Gastroesophageal sphincter (tissue), 4 donors: ENCODE measurements at regions not wholly inside any gene's neighbourhood (a gene's known extent, or its start where the extent isn't known, plus 50 kb on each side); places are given as distances from the start of the nearest gene placed in this dataset.

Experiments used
- ATAC-seq: fragments of 150-250 bp; one replicate; pipeline ENCODE4 v1.9.1; 2016; ENCODE audit warnings: mild to moderate bottlenecking, moderate library complexity
- H3K27ac ChIP-seq, 4 donors: fragments of 200-600 bp; sonication (generic) in 3 of 4; 1 replicate in 3 of 4; 2 replicates in 1 of 4; pipeline ENCODE4 v1.5.1; 2016 to 2019
- H3K27me3 ChIP-seq: fragments of 200-600 bp; sonication (generic); one replicate; pipeline ENCODE4 v1.5.1; 2019
- H3K36me3 ChIP-seq, 2 donors: fragments of 200-600 bp; sonication (generic); one replicate each; pipeline ENCODE4 v1.5.1; 2019; ENCODE audit warnings: control low read depth in 1 of 2
- H3K4me1 ChIP-seq, 3 donors: fragments of 200-600 bp; sonication (generic); 1 replicate in 2 of 3; 2 replicates in 1 of 3; pipeline ENCODE4 v1.5.1; 2016 to 2019; ENCODE audit warnings: control low read depth in 2 of 3
- H3K4me3 ChIP-seq, 2 donors: fragments of 200-600 bp; sonication (generic); one replicate each; pipeline ENCODE4 v1.5.1; 2019; ENCODE audit warnings: mild to moderate bottlenecking in 1 of 2, moderate library complexity in 1 of 2
- H3K9me3 ChIP-seq, 3 donors: fragments of 200-600 bp; sonication (generic); one replicate each; pipeline ENCODE4 v1.5.1; 2017 to 2019; ENCODE audit warnings: control low read depth in 2 of 3
- EP300 ChIP-seq: sonication (generic); formaldehyde crosslinking; IDR thresholded peaks from one replicate; pipeline ENCODE4 v1.6.1; 2017; ENCODE audit warnings: antibody characterized with exemption, mild to moderate bottlenecking
- POLR2A ChIP-seq, 2 donors: fragments of 450-650 bp; IDR thresholded peaks; one replicate each; pipeline ENCODE4 v1.6.1; 2017; ENCODE audit warnings: antibody characterized with exemption in 2 of 2, mild to moderate bottlenecking in 2 of 2, moderate library complexity in 1 of 2
- POLR2AphosphoS5 ChIP-seq: sonication (generic); formaldehyde crosslinking; IDR thresholded peaks from one replicate; pipeline ENCODE4 v1.6.1; 2017; ENCODE audit warnings: antibody characterized with exemption
- WGBS, 2 donors: methylation state at CpG; one replicate each; pipeline ENCODE4 v1.1.5; 2018; ENCODE audit warnings: low coverage in 1 of 2; 5-methylcytosine and 5-hydroxymethylcytosine counted together
- TF ChIP-seq, protein P1 (sequence below), 4 experiments: fragments of 200-600 bp in 2 of 4; fragments of 450-650 bp in 2 of 4; sonication (generic) in 1 of 4; IDR thresholded peaks; one replicate each; pipeline ENCODE4 v1.5.1; 2017 to 2019; ENCODE audit warnings: antibody characterized with exemption in 4 of 4, mild to moderate bottlenecking in 2 of 4, moderate library complexity in 2 of 4

DNA sequence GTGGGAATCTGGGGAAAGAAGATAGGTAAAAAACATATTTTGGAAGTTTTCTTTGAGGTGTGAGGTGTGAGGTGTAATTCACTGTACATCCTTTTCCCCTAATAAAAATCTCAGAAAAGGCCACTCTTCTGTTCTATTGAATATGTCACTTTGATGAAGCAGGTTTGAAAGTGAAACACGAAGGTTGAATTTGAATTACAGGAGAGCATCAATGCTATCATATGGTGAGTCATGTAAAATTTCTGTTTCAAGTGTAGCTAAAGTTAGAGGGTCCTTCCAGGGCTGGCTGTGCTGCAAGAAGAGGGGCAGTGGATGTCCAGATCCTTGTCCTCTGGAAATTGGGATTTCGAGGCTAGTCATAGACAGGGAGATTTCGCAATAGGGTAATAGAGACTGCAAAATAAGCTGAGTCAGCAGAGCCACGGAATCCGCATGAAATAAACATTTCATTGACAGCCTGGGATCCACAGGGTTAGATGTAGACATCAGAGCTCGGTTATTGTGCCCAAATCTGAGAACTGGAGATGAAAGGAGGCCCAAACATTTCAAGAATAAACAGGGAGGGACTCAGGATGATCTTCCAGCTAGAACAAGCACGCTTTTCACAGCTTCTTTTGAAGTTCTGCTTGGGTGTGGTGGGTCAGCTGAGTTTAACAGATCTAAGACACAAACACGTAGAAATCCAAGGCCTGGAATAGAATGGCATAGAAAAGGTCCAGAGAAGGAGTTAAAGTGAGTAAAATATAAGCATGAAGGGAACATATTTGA lies 194.4 kb upstream of the CDKN2B start:
- Histone ChIP-seq H3K36me3 (no peaks in the 10 kb centered on the region), H3K27ac (no peak overlapping the region), H3K4me3 (no peak overlapping the region), H3K27me3 (peaks cover 7% of the 10 kb centered on the region), H3K9me3 (no peaks in the 10 kb centered on the region), H3K4me1 (no peaks in the 10 kb centered on the region)
- 48 to 51% methylated on average over 8 of the region's 8 CpGs for WGBS, 2 donors
- TF ChIP-seq EP300 (no peak), POLR2AphosphoS5 (no peak), POLR2A (IDR thresholded peaks at IDR 0.05) (no peak)
- TF ChIP-seq, protein P1, sequence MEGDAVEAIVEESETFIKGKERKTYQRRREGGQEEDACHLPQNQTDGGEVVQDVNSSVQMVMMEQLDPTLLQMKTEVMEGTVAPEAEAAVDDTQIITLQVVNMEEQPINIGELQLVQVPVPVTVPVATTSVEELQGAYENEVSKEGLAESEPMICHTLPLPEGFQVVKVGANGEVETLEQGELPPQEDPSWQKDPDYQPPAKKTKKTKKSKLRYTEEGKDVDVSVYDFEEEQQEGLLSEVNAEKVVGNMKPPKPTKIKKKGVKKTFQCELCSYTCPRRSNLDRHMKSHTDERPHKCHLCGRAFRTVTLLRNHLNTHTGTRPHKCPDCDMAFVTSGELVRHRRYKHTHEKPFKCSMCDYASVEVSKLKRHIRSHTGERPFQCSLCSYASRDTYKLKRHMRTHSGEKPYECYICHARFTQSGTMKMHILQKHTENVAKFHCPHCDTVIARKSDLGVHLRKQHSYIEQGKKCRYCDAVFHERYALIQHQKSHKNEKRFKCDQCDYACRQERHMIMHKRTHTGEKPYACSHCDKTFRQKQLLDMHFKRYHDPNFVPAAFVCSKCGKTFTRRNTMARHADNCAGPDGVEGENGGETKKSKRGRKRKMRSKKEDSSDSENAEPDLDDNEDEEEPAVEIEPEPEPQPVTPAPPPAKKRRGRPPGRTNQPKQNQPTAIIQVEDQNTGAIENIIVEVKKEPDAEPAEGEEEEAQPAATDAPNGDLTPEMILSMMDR (IDR thresholded peaks at IDR 0.05): no peak
- ATAC-seq: no peak

DNA sequence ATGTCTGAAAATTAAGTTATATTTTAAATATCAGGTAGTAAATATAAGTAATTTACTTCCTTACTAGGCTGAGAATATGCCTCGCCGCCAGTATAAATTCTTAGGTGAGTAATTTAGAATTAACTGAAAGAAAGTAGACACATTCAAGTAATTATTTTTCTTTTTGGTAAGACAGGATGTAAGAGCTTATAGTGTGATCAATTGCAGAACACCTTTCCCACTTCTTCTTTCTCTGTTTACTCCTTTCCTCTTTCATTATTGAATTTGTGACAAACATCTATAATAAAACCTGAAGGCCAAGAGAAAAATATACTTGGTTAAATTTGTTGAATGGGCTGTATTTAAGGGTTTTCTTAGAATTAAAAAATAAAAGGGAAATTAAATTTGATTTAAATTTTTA lies 195.1 kb upstream of the CDKN2B start:
- 72 to 90% methylated on average over 2 of the region's 2 CpGs for WGBS, 2 donors
- TF ChIP-seq POLR2A (IDR thresholded peaks at IDR 0.05) (no peak), POLR2AphosphoS5 (no peak), EP300 (no peak)
- TF ChIP-seq, protein P1 (IDR thresholded peaks at IDR 0.05): no peak
- H3K9me3 ChIP-seq: no peaks in the 10 kb centered on the region
- H3K27ac ChIP-seq: no peak overlapping the region
- no peaks in the 10 kb centered on the region for H3K4me1 ChIP-seq
- H3K4me3 ChIP-seq: no peak overlapping the region
- H3K36me3 ChIP-seq: no peaks in the 10 kb centered on the region
- no peak for ATAC-seq
- H3K27me3 ChIP-seq: peaks cover 7% of the 10 kb centered on the region

DNA sequence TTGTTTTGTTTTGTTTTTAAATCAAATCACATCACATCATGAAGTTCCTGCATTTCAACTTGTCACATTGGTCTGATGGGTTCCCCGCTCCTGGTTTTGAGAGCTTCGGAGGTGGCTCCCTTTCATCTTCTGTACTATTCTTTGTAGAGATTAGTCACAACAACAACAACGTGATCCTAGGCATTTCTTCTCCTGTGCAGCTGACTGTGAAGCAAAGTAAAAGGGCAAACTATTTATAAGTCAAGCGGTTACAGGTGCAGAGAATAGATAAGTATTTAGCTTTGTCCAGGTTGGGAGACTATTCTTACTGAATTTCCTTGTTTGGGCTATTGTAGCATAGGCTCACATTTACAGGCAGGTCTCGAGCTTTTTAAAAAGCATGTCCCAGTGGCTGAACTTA lies 197.7 kb upstream of the CDKN2B start:
- Histone ChIP-seq H3K9me3 (no peaks in the 10 kb centered on the region), H3K4me1 (peaks cover 0 to under 1% (median 0%) of the 10 kb centered on the region in 3 donors), H3K4me3 (no peak overlapping the region), H3K27me3 (no peaks in the 10 kb centered on the region), H3K27ac (no peak overlapping the region), H3K36me3 (no peaks in the 10 kb centered on the region)
- 72 to 80% methylated on average over 4 to 5 of the region's 5 CpGs for WGBS, 2 donors
- TF ChIP-seq EP300 (no peak), POLR2AphosphoS5 (no peak), POLR2A (IDR thresholded peaks at IDR 0.05) (no peak)
- TF ChIP-seq, protein P1 (IDR thresholded peaks at IDR 0.05): no peak
- no peak for ATAC-seq

DNA sequence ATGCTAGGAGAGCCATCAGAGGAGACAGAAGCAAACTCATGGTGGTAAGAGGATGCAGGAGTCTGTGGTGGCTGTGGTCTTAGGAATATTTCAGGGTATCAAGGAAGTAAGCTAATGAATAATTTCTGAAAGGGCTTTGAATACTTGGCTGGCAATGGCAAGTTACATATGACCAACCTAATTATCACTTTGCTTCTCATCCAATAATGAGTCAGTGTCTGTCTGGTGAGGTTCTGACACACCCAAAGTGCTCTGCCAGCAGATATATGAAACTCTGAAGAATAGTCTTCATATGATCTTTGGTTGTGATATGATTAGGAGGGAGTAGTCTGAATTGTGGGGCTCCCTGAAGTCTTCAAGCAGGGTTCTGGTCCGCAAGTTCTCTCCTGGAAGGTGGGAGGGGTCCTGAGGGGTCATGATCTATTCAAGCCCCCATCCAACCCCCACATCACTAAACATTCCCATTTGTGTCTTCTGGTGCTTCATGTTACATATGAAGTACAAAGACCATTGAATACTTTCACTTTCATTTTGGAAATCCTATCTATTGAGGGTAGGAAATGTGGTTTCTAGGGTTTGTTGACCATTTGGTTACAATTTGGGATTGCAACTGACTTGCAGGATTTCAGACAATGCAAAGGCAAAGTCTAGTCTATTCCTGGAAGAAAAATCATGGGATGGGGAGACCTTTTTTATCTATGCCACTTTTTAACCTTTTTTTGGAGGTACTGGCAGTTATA lies 199.9 kb upstream of the CDKN2B start:
- no peak overlapping the region for H3K4me3 ChIP-seq

More for the DNA sequence above, 199.9 kb upstream of the CDKN2B start:
- no peaks in the 10 kb centered on the region for H3K36me3 ChIP-seq
- H3K27ac ChIP-seq: no peak overlapping the region
- WGBS, 2 donors: 78 to 83% methylated on average over 1 of the region's 1 CpG
- H3K27me3 ChIP-seq: no peaks in the 10 kb centered on the region
- ATAC-seq: no peak
- H3K4me1 ChIP-seq: peaks cover 0 to 7% (median 0%) of the 10 kb centered on the region in 3 donors
- TF ChIP-seq, protein P1 (IDR thresholded peaks at IDR 0.05): no peak
- TF ChIP-seq POLR2AphosphoS5 (no peak), EP300 (no peak), POLR2A (IDR thresholded peaks at IDR 0.05) (no peak)
- H3K9me3 ChIP-seq: no peaks in the 10 kb centered on the region
